ENCODE measurements at regions not wholly inside any gene's neighbourhood (a gene's known extent, or its start where the extent isn't known, plus 50 kb on each side); places are given as distances from the start of the nearest gene placed in this dataset.

- TF ChIP-seq POLR2AphosphoS5 (IDR thresholded peaks at IDR 0.05) (no peak), CTCF (IDR thresholded peaks at IDR 0.05) (no peak), POLR2A (IDR thresholded peaks at IDR 0.05) (no peak)
Observed at GRCh38 chr7:54901840-54902239, 117.0 kb upstream of the EGFR start.
